Endothelial cell of umbilical vein (primary cell): ENCODE measurements at regions not wholly inside any gene's neighbourhood (a gene's known extent, or its start where the extent isn't known, plus 50 kb on each side); places are given as distances from the start of the nearest gene placed in this dataset.

Source experiments
- CTCF ChIP-seq, 2 donors: IDR thresholded peaks; 1 replicate in 1 of 2; 2 replicates in 1 of 2; pipeline ENCODE4 v1.5.1; 2011; ENCODE audit warnings: low read length in 2 of 2, mild to moderate bottlenecking in 2 of 2, moderate library complexity in 2 of 2, control low read depth in 1 of 2, inconsistent platforms in 1 of 2, low read depth in 1 of 2; ENCODE audit not compliant: insufficient read depth in 1 of 2; ENCODE audit errors: extremely low read depth in 1 of 2
- EZH2 ChIP-seq: IDR thresholded peaks from 2 replicates; pipeline ENCODE4 v1.6.1; 2012; ENCODE audit warnings: borderline replicate concordance, low read depth, mild to moderate bottlenecking, moderate library complexity, low read length, inconsistent platforms; ENCODE audit not compliant: severe bottlenecking
- FOS ChIP-seq: IDR thresholded peaks from 2 replicates; pipeline ENCODE4 v1.6.1; 2011; ENCODE audit warnings: mild to moderate bottlenecking, low read length, moderate library complexity, borderline replicate concordance; ENCODE audit not compliant: insufficient read depth
- GATA2 ChIP-seq: IDR thresholded peaks from 2 replicates; pipeline ENCODE4 v1.7.0; 2011; ENCODE audit warnings: low read depth, mild to moderate bottlenecking, moderate library complexity, mixed read lengths, low read length; ENCODE audit not compliant: insufficient read length, insufficient read depth
- JUN ChIP-seq: IDR thresholded peaks from 2 replicates; pipeline ENCODE4 v1.6.1; 2011; ENCODE audit warnings: borderline replicate concordance, low read depth; ENCODE audit not compliant: insufficient read length, insufficient read depth
- MAX ChIP-seq: IDR thresholded peaks from 2 replicates; pipeline ENCODE4 v1.6.1; 2011; ENCODE audit not compliant: insufficient read depth, insufficient read length
- POLR2A ChIP-seq: IDR thresholded peaks from 2 replicates; pipeline ENCODE4 v1.6.1; 2012; ENCODE audit warnings: low read depth, mild to moderate bottlenecking, control low read depth, low read length
- POLR2AphosphoS5 ChIP-seq: IDR thresholded peaks from 2 replicates; pipeline ENCODE4 v1.6.1; 2012; ENCODE audit warnings: low read depth, mild to moderate bottlenecking, control low read depth, low read length, moderate library complexity; ENCODE audit not compliant: insufficient read depth

GRCh38 chr4:82043081-82043808, 330.5 kb downstream of the HNRNPD start:
- no peak for TF ChIP-seq CTCF (IDR thresholded peaks at IDR 0.05; ENCODE audit: extremely low read depth in 1 of 2, insufficient read depth in 1 of 2, low read depth in 1 of 2, low read length in 2 of 2)
- no peak for TF ChIP-seq POLR2AphosphoS5
- TF ChIP-seq EZH2: no peak
- TF ChIP-seq POLR2A: no peak
- TF ChIP-seq FOS: no peak
- no peak for TF ChIP-seq MAX
- no peak for TF ChIP-seq JUN
- no peak for TF ChIP-seq GATA2
